Inflammatory macrophage treated with lipopolysaccharide for 1 hour (primary cell): ENCODE measurements at regions not wholly inside any gene's neighbourhood (a gene's known extent, or its start where the extent isn't known, plus 50 kb on each side); places are given as distances from the start of the nearest gene placed in this dataset.
"Not testable (repeated sequence)": the region's sequence is repeated elsewhere in the genome, so short reads cannot be mapped to it uniquely, and the experiment has no call there.

Experiments used
- DNase-seq, 2 donors: peaks; one replicate each; pipeline ENCODE4 v3.0.0-alpha.2; 2020 to 2022

- no peak for DNase-seq
Measured at GRCh38 chr16:61421111-61421510, 615.1 kb downstream of the CDH8 start.

- no peak for DNase-seq
Measured at GRCh38 chr16:61419791-61420190, 616.4 kb downstream of the CDH8 start.

GRCh38 chr16:61418802-61419201, 617.4 kb downstream of the CDH8 start:
- not testable (repeated sequence) for DNase-seq

DNA sequence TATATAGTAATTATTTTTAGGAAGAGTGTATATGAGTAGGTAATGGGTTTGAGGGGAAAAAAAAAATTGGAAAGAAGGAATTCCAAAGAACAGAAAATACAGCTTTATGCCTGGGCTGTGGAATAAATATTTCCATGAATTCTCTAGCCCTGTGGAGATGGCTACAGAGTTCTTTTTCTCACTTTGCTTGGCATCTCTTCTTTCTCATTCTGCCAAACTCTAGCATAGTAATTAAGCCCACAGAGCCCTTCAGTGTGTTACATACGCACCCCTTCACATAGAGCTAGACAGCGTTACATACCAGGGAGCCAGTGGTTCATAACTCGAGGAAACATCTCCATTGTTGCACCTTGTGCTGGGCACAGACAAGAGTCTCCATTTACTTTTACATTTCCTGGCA, 621.1 kb downstream of the CDH8 start:
- DNase-seq: no peak

- no peak for DNase-seq
Measured at GRCh38 chr16:61413021-61413420, 623.2 kb downstream of the CDH8 start.

DNA sequence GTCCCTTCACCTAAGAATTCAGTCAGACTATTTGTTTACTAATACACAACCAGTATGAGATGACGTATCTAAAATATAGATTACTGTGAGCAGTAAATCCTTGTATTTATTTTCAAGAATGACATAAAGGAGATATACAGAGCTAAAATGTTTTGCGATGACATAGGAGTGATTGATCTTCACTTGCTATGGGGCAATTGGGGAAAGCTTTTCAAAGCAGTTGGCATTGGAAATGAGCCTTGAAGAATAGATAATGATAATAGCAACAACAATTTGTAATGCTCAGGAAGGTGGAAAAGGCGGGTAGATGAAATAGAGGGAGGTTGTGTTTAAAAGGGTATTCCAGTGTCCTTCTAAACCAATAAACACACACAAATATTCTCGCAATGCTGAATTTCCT, 623.7 kb downstream of the CDH8 start:
- DNase-seq: no peak

GRCh38 chr16:61409604-61410003, 626.6 kb downstream of the CDH8 start:
- DNase-seq: no peak

DNA sequence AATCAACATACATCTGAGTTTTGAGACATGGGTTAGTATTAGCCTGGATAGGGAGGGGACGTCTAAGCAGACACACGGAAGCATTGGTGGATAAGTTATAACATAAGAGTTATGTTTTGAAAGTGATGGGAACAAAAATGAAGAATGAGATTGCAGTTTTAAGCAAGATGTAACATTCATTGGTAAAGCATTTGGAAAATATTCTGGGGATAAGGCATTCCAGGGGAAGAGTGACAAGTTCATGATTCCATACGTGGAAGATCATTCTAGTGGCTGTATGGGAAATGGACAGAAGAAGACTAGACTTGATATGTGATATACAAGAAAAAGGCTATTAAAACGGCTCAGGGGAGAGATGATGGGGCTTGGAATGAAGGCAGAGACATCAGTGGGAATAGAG, 632.9 kb downstream of the CDH8 start:
- DNase-seq: no peak

GRCh38 chr16:61391896-61392295, 644.3 kb downstream of the CDH8 start:
- no peak for DNase-seq

DNA sequence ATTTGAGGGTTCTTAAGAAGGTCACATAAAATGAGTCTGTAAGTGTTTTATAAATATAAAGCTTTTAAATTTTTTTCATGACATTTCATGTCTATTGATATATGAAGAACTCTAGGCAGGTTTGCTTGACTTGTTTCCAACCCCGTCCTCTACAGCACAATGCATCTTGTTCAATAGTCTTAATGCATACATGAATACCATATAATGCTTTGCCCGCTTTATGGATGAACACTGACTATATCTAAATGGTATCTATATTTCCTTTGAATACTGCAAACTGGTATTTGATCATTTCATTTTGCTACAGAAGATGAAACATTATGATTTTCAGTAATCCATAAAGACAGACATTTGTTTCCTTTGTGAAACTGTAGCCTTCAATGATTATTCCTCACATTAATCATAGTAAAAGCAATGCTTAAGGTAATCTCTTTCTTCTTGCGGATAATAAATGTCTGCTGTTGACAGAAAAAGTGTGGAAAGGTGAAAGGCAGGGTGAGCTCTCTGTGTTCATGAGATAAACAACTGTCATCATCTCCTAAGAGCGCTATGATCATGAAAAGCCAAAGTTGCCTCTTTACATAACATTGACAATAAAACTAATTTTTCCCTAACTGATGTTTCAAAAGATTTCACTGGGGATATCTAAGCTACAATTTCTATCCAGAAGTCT, 645.1 kb downstream of the CDH8 start:
- no peak for DNase-seq

- no peak for DNase-seq
Measured at GRCh38 chr16:61385392-61386071, 650.7 kb downstream of the CDH8 start.

DNA sequence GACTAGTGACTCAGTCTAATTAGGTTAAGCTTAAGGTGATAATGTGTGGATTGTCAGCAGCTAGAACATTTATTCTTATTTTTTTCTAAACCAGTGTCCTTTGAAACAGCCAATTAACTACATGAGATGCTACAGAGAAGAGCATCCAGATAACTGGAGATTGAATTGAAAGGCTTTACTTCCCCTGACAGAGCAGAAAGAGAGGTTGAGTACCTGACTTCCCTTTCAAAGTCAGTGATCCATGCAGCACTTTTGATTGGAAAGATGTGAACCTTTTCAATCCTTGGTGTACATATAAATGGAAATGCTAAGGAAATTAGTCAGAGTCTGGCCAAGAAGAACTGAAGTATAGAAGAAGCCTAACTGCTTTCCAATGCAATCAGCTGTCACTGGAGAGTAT, 653.8 kb downstream of the CDH8 start:
- no peak for DNase-seq

- DNase-seq: no peak
Measured at GRCh38 chr16:61379311-61379710, 656.9 kb downstream of the CDH8 start.

GRCh38 chr16:61374071-61374470, 662.2 kb downstream of the CDH8 start:
- no peak for DNase-seq

DNA sequence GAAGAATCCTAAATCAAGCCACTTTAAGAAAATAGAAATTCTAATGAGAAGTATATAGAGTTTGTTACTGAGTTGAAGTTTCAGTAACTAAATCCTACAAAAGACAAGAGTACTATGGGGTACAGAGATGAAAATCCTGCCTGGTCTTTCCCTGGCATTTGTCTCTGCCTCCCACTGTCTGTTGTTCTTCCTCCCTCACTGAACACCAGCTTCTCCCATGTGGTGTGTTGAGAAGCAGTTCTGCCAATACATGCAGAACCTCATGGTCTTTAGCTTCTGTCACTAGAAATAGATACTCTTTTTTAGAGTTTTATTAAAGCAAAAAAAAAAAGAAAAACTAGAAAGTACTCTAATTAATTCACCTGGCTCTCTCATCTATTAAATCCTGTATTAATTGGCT, 664.4 kb downstream of the CDH8 start:
- DNase-seq: no peak

- DNase-seq: no peak
Measured at GRCh38 chr16:61371388-61371787, 664.9 kb downstream of the CDH8 start.

GRCh38 chr16:61370564-61370963, 665.7 kb downstream of the CDH8 start:
- DNase-seq: no peak

GRCh38 chr16:61366006-61366405, 670.2 kb downstream of the CDH8 start:
- no peak for DNase-seq

- no peak for DNase-seq
Measured at GRCh38 chr16:61364990-61365389, 671.2 kb downstream of the CDH8 start.

DNA sequence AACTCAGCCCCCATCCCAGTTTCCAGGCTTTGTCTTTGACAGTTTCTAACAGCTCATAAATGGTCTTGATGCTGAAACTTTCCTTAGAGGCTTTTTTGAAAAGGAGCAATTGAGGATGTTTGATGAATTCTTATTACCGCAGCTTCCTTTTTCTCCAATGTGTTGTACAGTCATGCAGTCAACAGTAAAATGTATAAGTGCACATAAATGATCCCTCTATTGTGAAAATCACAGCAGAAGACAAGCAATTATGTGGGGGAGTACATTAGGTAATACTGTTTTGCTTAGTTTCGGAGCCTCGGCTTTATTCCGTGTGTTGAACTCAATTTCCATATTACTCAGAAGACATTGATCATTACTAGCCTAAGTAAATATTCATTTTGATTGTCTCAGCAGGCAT, 673.7 kb downstream of the CDH8 start:
- DNase-seq: no peak

- DNase-seq: no peak
Measured at GRCh38 chr16:61344791-61345190, 691.4 kb downstream of the CDH8 start.

DNA sequence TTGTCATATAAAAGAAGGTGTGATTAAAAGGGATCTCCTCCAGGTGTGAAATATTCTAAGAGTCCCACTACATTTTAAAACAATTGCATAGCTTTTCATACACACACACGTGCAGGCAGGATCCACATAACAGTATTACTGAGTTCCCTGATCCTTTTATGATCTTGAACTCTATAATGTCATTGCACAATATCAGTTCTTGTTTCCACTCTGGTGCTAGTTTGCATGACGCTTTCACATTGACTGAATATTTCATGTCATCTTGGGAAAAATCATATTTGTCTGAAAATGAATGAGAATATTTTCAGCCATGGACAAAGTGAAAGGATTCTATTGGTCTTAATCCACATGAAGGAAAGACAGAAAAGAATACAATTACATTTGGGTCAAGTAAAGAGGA, 703.8 kb downstream of the CDH8 start:
- DNase-seq: no peak

- DNase-seq: no peak
Measured at GRCh38 chr16:61324044-61324443, 712.2 kb downstream of the CDH8 start.

DNA sequence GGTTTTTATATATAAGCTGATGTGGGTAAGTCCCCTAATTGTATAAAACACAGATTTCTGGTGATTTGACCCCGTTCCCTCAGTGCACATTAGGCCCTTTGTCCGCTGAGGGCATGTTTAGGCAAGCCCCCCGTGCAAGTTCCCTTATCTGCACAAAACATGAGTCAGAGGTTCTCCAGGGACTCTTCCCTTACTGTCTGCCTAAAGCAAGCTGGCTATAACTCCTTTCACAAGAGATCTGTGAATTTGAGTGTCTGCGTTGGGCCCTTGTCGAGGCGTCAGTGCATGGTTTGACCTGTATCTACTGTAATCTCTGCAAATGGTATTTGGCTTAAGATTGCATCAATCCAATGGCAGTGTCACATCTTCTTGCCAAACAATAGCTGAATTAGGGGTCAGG, 712.8 kb downstream of the CDH8 start:
- no peak for DNase-seq

- DNase-seq: no peak
Measured at GRCh38 chr16:61320791-61321190, 715.4 kb downstream of the CDH8 start.
